GM12878 (cell line): ENCODE measurements at regions not wholly inside any gene's neighbourhood (a gene's known extent, or its start where the extent isn't known, plus 50 kb on each side); places are given as distances from the start of the nearest gene placed in this dataset.
A peak's percentile ranks its signal among the peaks of the same experiment; 100 is the strongest.

ENCODE experiments used
- ASH2L ChIP-seq: fragments of 300-600, 200-600 bp; sonication (generic); IDR thresholded peaks from 2 replicates; pipeline ENCODE4 v1.6.1; 2017; ENCODE audit warnings: low read depth, mild to moderate bottlenecking, borderline replicate concordance
- CBX5 ChIP-seq: sonication (generic); IDR thresholded peaks from 2 replicates; pipeline ENCODE4 v1.6.1; 2016; ENCODE audit warnings: low read depth, moderate library complexity, mild to moderate bottlenecking, inconsistent platforms
- CEBPB ChIP-seq, 2 experiments: fragments of 150-350 bp in 1 of 2; IDR thresholded peaks; 2 replicates each; pipeline ENCODE4 v1.6.1; 2012 to 2014; ENCODE audit warnings: low read depth in 2 of 2, low read length in 2 of 2, borderline replicate concordance in 1 of 2, inconsistent platforms in 1 of 2
- CHD4 ChIP-seq: fragments of 200-600 bp; sonication (generic); IDR thresholded peaks from 2 replicates; pipeline ENCODE4 v1.6.1; 2016; ENCODE audit warnings: mild to moderate bottlenecking
- EGR1 ChIP-seq, 2 experiments: IDR thresholded peaks; 1 replicate in 1 of 2; 2 replicates in 1 of 2; pipeline ENCODE4 v1.6.1; 2011 to 2012; ENCODE audit warnings: low read depth in 2 of 2, low read length in 2 of 2, borderline replicate concordance in 1 of 2, mild to moderate bottlenecking in 1 of 2, moderate library complexity in 1 of 2
- EP300 ChIP-seq, 2 experiments: fragments of 150-350 bp in 1 of 2; IDR thresholded peaks; 2 replicates each; pipeline ENCODE4 v1.6.1; 2011 to 2012; ENCODE audit warnings: low read depth in 2 of 2, low read length in 2 of 2, borderline replicate concordance in 1 of 2, improper control_type of control experiment in 1 of 2, inconsistent platforms in 1 of 2; ENCODE audit not compliant: control insufficient read depth in 1 of 2
- ETV6 ChIP-seq, 2 experiments: fragments of 450-650 bp in 1 of 2; IDR thresholded peaks in 1 of 2; conservative IDR thresholded peaks in 1 of 2; 2 replicates each; pipeline ENCODE4 v1.6.1; 2014; ENCODE audit warnings: antibody characterized with exemption in 1 of 2, borderline replicate concordance in 1 of 2, low read depth in 1 of 2, mild to moderate bottlenecking in 1 of 2, moderate library complexity in 1 of 2
- FOXK2 ChIP-seq: fragments of 450-650 bp; IDR thresholded peaks from 2 replicates; pipeline ENCODE4 v1.6.1; 2017; ENCODE audit warnings: mild to moderate bottlenecking, moderate library complexity
- IKZF1 ChIP-seq: fragments of 450-650 bp; conservative IDR thresholded peaks from 2 replicates; pipeline ENCODE4 v1.6.1; 2017; ENCODE audit warnings: antibody characterized with exemption, mild to moderate bottlenecking
- IKZF2 ChIP-seq, 2 experiments: fragments of 450-650 bp; IDR thresholded peaks; 2 replicates each; pipeline ENCODE4 v1.6.1; 2017; ENCODE audit warnings: mild to moderate bottlenecking in 2 of 2, moderate library complexity in 2 of 2
- JUNB ChIP-seq: IDR thresholded peaks from 2 replicates; pipeline ENCODE4 v1.6.1; 2016; ENCODE audit warnings: antibody characterized with exemption, mild to moderate bottlenecking
- MEF2A ChIP-seq: IDR thresholded peaks from 2 replicates; pipeline ENCODE4 v1.6.1; 2011; ENCODE audit warnings: low read depth, mild to moderate bottlenecking, low read length, moderate library complexity; ENCODE audit not compliant: insufficient read depth
- NFYB ChIP-seq: IDR thresholded peaks from 2 replicates; pipeline ENCODE4 v1.6.1; 2011; ENCODE audit warnings: low read depth, mild to moderate bottlenecking, low read length, improper control_type of control experiment, moderate library complexity; ENCODE audit not compliant: insufficient read depth
- PAX5 ChIP-seq: IDR thresholded peaks from 2 replicates; pipeline ENCODE4 v1.6.1; 2011; ENCODE audit warnings: low read depth, low read length, borderline replicate concordance
- PML ChIP-seq: IDR thresholded peaks from 2 replicates; pipeline ENCODE4 v1.6.1; 2012; ENCODE audit warnings: low read length, inconsistent platforms
- POLR2A ChIP-seq: IDR thresholded peaks from 2 replicates; pipeline ENCODE4 v1.6.1; 2011; ENCODE audit warnings: low read depth, mild to moderate bottlenecking, low read length
- RELA ChIP-seq: fragments of 450-650 bp; IDR thresholded peaks from 2 replicates; pipeline ENCODE4 v1.8.0; 2014; ENCODE audit warnings: borderline replicate concordance; ENCODE audit not compliant: partially characterized antibody
- SMARCA5 ChIP-seq: fragments of 450-650 bp; IDR thresholded peaks from 2 replicates; pipeline ENCODE4 v1.6.1; 2017; ENCODE audit warnings: mild to moderate bottlenecking
- SPI1 ChIP-seq: IDR thresholded peaks from 2 replicates; pipeline ENCODE4 v1.6.1; 2011; ENCODE audit warnings: low read depth, mild to moderate bottlenecking, low read length, moderate library complexity, borderline replicate concordance; ENCODE audit not compliant: insufficient read depth
- STAT3 ChIP-seq: IDR thresholded peaks from 2 replicates; pipeline ENCODE4 v1.6.1; 2011; ENCODE audit warnings: low read depth, low read length, improper control_type of control experiment
- TARDBP ChIP-seq: IDR thresholded peaks from 2 replicates; pipeline ENCODE4 v1.6.1; 2016; ENCODE audit warnings: borderline replicate concordance
- TBL1XR1 ChIP-seq: IDR thresholded peaks from 2 replicates; pipeline ENCODE4 v1.6.1; 2012; ENCODE audit warnings: low read depth, low read length, improper control_type of control experiment
- TCF3 ChIP-seq: IDR thresholded peaks from 2 replicates; pipeline ENCODE4 v1.6.1; 2012; ENCODE audit warnings: low read depth, mild to moderate bottlenecking, low read length, borderline replicate concordance; ENCODE audit not compliant: insufficient read depth
- ZNF384 ChIP-seq: IDR thresholded peaks from 2 replicates; pipeline ENCODE4 v1.6.1; 2012; ENCODE audit warnings: low read depth, mild to moderate bottlenecking, low read length, improper control_type of control experiment, borderline replicate concordance
- ZSCAN29 ChIP-seq: fragments of 450-650 bp; IDR thresholded peaks from 2 replicates; pipeline ENCODE4 v1.6.1; 2017; ENCODE audit warnings: mild to moderate bottlenecking, moderate library complexity
- TF ChIP-seq, protein P1 (sequence below): fragments of 450-650 bp; IDR thresholded peaks from 2 replicates; pipeline ENCODE4 v1.6.1; 2017; ENCODE audit warnings: mild to moderate bottlenecking
- TF ChIP-seq, protein P2 (sequence below): IDR thresholded peaks from 2 replicates; pipeline ENCODE4 v1.6.1; 2011; ENCODE audit warnings: borderline replicate concordance, low read depth, mild to moderate bottlenecking, moderate library complexity, low read length; ENCODE audit not compliant: insufficient read depth, poor library complexity, severe bottlenecking
- TF ChIP-seq, protein P3 (sequence below): IDR thresholded peaks from 2 replicates; pipeline ENCODE4 v1.6.1; 2012; ENCODE audit warnings: low read depth, low read length, improper control_type of control experiment

DNA sequence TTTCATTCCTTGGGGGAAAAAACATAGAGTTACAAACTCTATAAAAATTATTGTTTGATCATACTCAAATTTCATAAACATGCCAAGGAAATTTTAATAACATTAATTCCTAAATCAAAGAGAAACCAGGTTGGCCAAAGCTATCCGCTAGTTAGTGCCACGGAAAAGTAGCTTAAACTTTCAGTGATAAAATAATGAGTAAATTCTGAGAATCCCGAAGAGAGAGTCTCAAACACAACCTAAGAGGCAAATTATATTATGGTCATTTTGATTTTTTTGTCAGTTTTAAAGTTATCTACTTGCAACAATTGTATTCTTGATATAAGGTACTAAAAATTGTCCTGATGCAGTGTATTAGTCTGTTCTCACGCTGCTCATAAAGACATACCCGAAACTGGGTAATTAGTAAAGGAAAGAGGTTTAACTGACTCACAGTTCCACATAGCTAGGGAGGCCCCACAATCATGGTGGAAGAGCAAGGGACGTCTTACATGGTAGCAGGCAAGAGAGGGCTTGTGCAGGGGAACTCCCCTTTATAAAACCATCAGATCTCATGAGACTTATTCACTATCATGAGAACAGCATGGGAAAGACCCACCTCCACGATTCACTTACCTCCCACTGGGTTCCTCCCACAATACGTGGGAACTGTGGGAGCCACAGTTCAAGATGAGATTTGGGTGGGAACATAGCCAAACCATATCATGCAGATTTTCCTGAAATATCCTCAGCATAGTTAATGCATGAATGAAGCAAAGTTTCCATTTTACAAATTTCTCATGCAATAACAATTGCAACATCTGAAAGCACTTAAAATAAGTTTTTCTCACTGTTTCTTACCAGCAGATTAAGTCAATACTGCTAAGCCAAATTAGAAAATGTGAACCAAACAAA, 205.9 kb upstream of the STK17B start (continued):
- TF ChIP-seq TCF3 (no peak), ASH2L (no peak), SMARCA5 (no peak), NFYB (no peak), PML (peak; percentile 64), POLR2A (no peak), IKZF2 (IDR thresholded peaks at IDR 0.05) (peak; percentile 72 to 87), RELA (peak; percentile 85), CEBPB (IDR thresholded peaks at IDR 0.05; ENCODE audit: borderline replicate concordance in 1 of 2, low read depth in 2 of 2, low read length in 2 of 2) (peak; percentile 51 to 73; a peak in 1 of 4 replicates), ZSCAN29 (no peak), MEF2A (peak; percentile 72; the same call in 1 of the 2 replicates), CBX5 (peak; percentile 97), TARDBP (no peak), CHD4 (no peak), EP300 (IDR thresholded peaks at IDR 0.05; ENCODE audit: borderline replicate concordance in 1 of 2, control insufficient read depth in 1 of 2, low read depth in 2 of 2, low read length in 2 of 2) (0 out of 4 replicates have a peak, but pooled peaks of 1 of the 2 experiments have one; percentile 4), FOXK2 (no peak), JUNB (peak; percentile 61), IKZF1 (peak; percentile 75), ETV6 (conservative IDR thresholded peaks at IDR 0.05 in 1 of 2, IDR thresholded peaks at IDR 0.05 in 1 of 2; ENCODE audit: borderline replicate concordance in 1 of 2, low read depth in 1 of 2) (peak in 1 of 2 experiments; percentile 59; a peak in 2 of 4 replicates), EGR1 (IDR thresholded peaks at IDR 0.05; ENCODE audit: borderline replicate concordance in 1 of 2, low read depth in 2 of 2, low read length in 2 of 2) (no peak), SPI1 (0 out of 2 replicates have a peak, but pooled peaks have one; percentile 40), TBL1XR1 (no peak), STAT3 (no peak), PAX5 (peak; percentile 57; the same call in 1 of the 2 replicates), ZNF384 (no peak)
- TF ChIP-seq, protein P1, sequence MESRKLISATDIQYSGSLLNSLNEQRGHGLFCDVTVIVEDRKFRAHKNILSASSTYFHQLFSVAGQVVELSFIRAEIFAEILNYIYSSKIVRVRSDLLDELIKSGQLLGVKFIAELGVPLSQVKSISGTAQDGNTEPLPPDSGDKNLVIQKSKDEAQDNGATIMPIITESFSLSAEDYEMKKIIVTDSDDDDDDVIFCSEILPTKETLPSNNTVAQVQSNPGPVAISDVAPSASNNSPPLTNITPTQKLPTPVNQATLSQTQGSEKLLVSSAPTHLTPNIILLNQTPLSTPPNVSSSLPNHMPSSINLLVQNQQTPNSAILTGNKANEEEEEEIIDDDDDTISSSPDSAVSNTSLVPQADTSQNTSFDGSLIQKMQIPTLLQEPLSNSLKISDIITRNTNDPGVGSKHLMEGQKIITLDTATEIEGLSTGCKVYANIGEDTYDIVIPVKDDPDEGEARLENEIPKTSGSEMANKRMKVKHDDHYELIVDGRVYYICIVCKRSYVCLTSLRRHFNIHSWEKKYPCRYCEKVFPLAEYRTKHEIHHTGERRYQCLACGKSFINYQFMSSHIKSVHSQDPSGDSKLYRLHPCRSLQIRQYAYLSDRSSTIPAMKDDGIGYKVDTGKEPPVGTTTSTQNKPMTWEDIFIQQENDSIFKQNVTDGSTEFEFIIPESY = peak; percentile 82; the same call in 1 of the 2 replicates
- TF ChIP-seq, protein P2, sequence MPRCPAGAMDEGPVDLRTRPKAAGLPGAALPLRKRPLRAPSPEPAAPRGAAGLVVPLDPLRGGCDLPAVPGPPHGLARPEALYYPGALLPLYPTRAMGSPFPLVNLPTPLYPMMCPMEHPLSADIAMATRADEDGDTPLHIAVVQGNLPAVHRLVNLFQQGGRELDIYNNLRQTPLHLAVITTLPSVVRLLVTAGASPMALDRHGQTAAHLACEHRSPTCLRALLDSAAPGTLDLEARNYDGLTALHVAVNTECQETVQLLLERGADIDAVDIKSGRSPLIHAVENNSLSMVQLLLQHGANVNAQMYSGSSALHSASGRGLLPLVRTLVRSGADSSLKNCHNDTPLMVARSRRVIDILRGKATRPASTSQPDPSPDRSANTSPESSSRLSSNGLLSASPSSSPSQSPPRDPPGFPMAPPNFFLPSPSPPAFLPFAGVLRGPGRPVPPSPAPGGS = peak; percentile 100
- TF ChIP-seq, protein P3, sequence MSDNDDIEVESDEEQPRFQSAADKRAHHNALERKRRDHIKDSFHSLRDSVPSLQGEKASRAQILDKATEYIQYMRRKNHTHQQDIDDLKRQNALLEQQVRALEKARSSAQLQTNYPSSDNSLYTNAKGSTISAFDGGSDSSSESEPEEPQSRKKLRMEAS = no peak
